Fibroblast of lung (primary cell): ENCODE measurements at regions not wholly inside any gene's neighbourhood (a gene's known extent, or its start where the extent isn't known, plus 50 kb on each side); places are given as distances from the start of the nearest gene placed in this dataset.

Experiments used
- DNase-seq, 2 donors: peaks; one replicate each; pipeline versions ENCODE4 v3.0.0 to v3.0.0-alpha.2; 2010; ENCODE audit warnings: low read depth in 2 of 2
- H2AFZ ChIP-seq: 2 replicates; pipeline ENCODE4 v1.5.1; 2012; ENCODE audit warnings: low read length, control low read depth, inconsistent platforms
- H3K27ac ChIP-seq: 2 replicates; pipeline ENCODE4 v1.5.1; 2011; ENCODE audit warnings: low read length, control low read depth; ENCODE audit not compliant: insufficient read depth
- H3K27me3 ChIP-seq: 2 replicates; pipeline ENCODE4 v1.5.1; 2011; ENCODE audit warnings: mild to moderate bottlenecking, low read length; ENCODE audit not compliant: control insufficient read depth, insufficient read depth
- H3K36me3 ChIP-seq: 2 replicates; pipeline ENCODE4 v1.5.1; 2011; ENCODE audit warnings: low read length; ENCODE audit not compliant: control insufficient read depth, insufficient read depth
- H3K4me1 ChIP-seq: 2 replicates; pipeline ENCODE4 v1.5.1; 2011; ENCODE audit warnings: low read length; ENCODE audit not compliant: control insufficient read depth, insufficient read depth; ENCODE audit errors: extremely low read depth
- H3K4me2 ChIP-seq: 2 replicates; pipeline ENCODE4 v1.5.1; 2011; ENCODE audit warnings: low read length, control low read depth; ENCODE audit not compliant: insufficient read depth; ENCODE audit errors: extremely low read depth
- H3K4me3 ChIP-seq, 4 experiments: fragments of 200-600 bp in 1 of 4; sonication (generic) in 1 of 4; replicated peaks in 1 of 4; 2 replicates each; pipeline ENCODE4 v1.5.1; 2011 to 2016; ENCODE audit warnings: low read length in 4 of 4, low read depth in 3 of 4, mild to moderate bottlenecking in 3 of 4, control low read depth in 2 of 4, inconsistent platforms in 1 of 4, mixed read lengths in 1 of 4; ENCODE audit not compliant: insufficient read depth in 1 of 4; ENCODE audit errors: control extremely low read depth in 1 of 4
- H3K79me2 ChIP-seq: 2 replicates; pipeline ENCODE4 v1.5.1; 2012; ENCODE audit warnings: mild to moderate bottlenecking, low read length, inconsistent platforms; ENCODE audit not compliant: control insufficient read depth, insufficient read depth
- H3K9ac ChIP-seq: 2 replicates; pipeline ENCODE4 v1.5.1; 2011; ENCODE audit warnings: mild to moderate bottlenecking, low read length, control low read depth; ENCODE audit not compliant: insufficient read depth
- H3K9me3 ChIP-seq: 2 replicates; pipeline ENCODE4 v1.5.1; 2012; ENCODE audit warnings: low read depth, low read length; ENCODE audit not compliant: control insufficient read depth, insufficient read depth
- H4K20me1 ChIP-seq: 2 replicates; pipeline ENCODE4 v1.5.1; 2011; ENCODE audit warnings: low read length; ENCODE audit not compliant: control insufficient read depth, insufficient read depth; ENCODE audit errors: extremely low read depth
- CTCF ChIP-seq, 2 donors: IDR thresholded peaks in 1 of 2; conservative IDR thresholded peaks in 1 of 2; 1 replicate in 1 of 2; 2 replicates in 1 of 2; pipeline ENCODE4 v1.5.1; 2011 to 2012; ENCODE audit warnings: low read length in 2 of 2, control low read depth in 1 of 2, inconsistent platforms in 1 of 2, low read depth in 1 of 2, mild to moderate bottlenecking in 1 of 2
- EZH2 ChIP-seq: IDR thresholded peaks from 2 replicates; pipeline ENCODE4 v1.5.1; 2012; ENCODE audit warnings: low read length, control low read depth, mild to moderate bottlenecking; ENCODE audit errors: missing control alignments

DNA sequence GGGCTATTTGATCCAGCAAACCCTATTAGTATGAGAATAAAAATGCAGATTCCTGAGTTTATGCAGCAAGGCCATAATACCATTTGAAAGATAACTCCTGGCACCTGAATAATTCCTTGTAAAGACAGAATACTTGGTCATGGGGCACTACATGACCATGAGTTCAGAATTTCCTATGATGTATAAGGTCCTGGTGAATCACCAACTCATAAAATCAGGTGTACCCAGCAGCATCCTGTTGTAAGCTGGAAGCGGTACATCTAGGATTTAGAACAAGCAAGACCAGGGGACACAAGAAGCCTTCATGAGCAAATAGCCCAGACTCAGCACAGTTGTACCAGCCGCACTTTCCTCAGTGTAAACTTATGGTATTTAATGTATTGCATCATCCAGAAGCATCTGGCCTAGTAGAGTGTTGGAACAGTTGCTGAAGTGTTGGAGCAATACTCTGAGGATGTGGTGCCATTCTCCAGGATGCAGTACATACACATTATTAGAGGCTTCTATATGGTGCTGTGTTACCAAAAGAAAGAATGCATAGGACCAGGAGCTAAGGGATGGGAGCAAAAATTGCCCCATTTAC is 233.4 kb downstream of the SQOR start:
- no peak overlapping the region for H3K27ac ChIP-seq

DNA sequence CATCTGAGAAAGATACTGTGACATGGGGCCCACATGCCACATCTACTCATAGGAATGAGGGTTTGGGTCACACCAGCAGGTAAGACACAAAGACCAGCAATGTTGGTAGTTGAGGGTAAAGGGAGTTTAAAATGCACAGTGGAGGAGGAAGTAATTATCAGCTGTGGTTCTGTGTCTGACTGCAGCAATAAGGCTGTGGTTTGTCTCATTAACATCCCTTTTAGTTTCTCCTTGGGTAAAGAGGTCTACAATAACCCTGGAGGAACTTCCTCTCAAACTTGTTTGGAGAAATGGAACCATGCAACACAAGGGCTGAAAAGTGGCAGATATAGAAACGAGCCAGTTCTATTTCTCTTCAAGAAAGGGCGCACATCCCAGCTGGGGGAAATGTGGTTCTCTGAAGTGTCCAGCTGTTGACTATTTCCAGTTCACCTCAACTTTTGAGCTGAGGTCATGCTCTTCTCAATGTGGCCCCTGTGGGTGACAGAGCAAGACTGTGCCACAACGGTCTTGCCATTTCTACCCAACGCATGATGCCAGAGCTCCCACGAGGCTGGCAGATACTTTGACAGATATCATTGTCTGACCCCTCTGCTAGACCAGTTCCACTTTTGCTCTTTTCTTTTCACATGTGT is 234.3 kb downstream of the SQOR start:
- H2AFZ ChIP-seq = no peak overlapping the region
- no peaks in the 10 kb centered on the region for H3K9me3 ChIP-seq
- no peaks in the 10 kb centered on the region for H3K36me3 ChIP-seq
- no peaks in the 10 kb centered on the region for H3K27me3 ChIP-seq
- H3K27ac ChIP-seq = no peak overlapping the region
- H3K9ac ChIP-seq = no peak overlapping the region
- DNase-seq = no peak
- no peaks in the 10 kb centered on the region for H3K4me1 ChIP-seq
- no peak for TF ChIP-seq CTCF (conservative IDR thresholded peaks at IDR 0.05 in 1 of 2, IDR thresholded peaks at IDR 0.05 in 1 of 2; ENCODE audit: low read depth in 1 of 2, low read length in 2 of 2)
- H3K79me2 ChIP-seq = no peaks in the 10 kb centered on the region
- H3K4me3 ChIP-seq = no peak overlapping the region
- H4K20me1 ChIP-seq = no peaks in the 10 kb centered on the region
- no peak overlapping the region for H3K4me2 ChIP-seq

More for the DNA sequence above, 233.4 kb downstream of the SQOR start:
- no peak for DNase-seq
- H4K20me1 ChIP-seq = no peaks in the 10 kb centered on the region
- H2AFZ ChIP-seq = no peak overlapping the region
- H3K79me2 ChIP-seq = no peaks in the 10 kb centered on the region
- H3K9me3 ChIP-seq = no peaks in the 10 kb centered on the region
- no peak overlapping the region for H3K4me2 ChIP-seq
- H3K36me3 ChIP-seq = no peaks in the 10 kb centered on the region
- no peak for TF ChIP-seq CTCF (conservative IDR thresholded peaks at IDR 0.05 in 1 of 2, IDR thresholded peaks at IDR 0.05 in 1 of 2; ENCODE audit: low read depth in 1 of 2, low read length in 2 of 2)
- TF ChIP-seq EZH2 = no peak
- no peaks in the 10 kb centered on the region for H3K27me3 ChIP-seq
- no peaks in the 10 kb centered on the region for H3K4me1 ChIP-seq
- no peak overlapping the region for H3K4me3 ChIP-seq
- H3K9ac ChIP-seq = no peak overlapping the region

DNA sequence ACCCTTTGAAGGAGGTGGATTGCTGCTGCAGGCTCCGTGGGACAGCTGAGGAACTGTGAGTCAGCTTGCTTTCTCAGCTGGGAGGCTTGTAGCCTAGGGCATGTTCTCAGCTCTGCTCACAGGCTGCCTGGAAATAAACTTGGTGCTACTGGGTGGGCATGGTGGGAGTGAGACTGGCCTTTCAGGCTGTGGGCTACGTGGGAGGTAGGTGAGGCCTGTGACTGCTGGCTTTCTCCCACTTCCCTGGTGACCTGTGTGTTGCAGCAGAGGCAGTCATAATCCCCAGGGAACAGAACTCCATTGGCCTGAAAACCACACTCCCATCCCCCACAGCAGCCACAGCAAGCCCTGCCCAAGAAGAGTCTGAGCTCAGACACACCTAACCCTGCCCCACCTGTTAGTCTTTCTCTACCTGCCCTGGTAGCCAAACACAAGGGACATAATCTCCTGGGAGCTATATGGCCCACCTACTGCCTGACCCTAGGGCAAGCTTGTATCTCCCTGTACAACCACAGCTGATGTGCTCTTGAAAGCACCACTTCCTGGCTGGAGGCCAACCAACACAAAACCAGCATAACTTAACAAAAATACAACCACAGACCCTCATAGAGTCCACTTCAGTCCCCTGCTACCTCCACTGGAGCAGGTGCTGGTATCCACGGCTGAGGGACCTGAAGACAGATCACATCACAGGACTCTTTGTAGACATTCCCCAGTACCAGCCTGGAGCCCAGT is 236.5 kb downstream of the SQOR start:
- Histone ChIP-seq H2AFZ (no peak overlapping the region), H3K27ac (no peak overlapping the region), H4K20me1 (no peaks in the 10 kb centered on the region), H3K4me1 (no peaks in the 10 kb centered on the region), H3K36me3 (no peaks in the 10 kb centered on the region), H3K9ac (no peak overlapping the region), H3K9me3 (no peaks in the 10 kb centered on the region), H3K27me3 (no peaks in the 10 kb centered on the region), H3K4me2 (no peak overlapping the region), H3K4me3 (no peak overlapping the region), H3K79me2 (no peaks in the 10 kb centered on the region)
- DNase-seq = peak in 1 of 2 donors; percentile 27
- TF ChIP-seq EZH2 (no peak), CTCF (conservative IDR thresholded peaks at IDR 0.05 in 1 of 2, IDR thresholded peaks at IDR 0.05 in 1 of 2; ENCODE audit: low read depth in 1 of 2, low read length in 2 of 2) (no peak)
